SK-N-SH (cell line): ENCODE measurements at regions not wholly inside any gene's neighbourhood (a gene's known extent, or its start where the extent isn't known, plus 50 kb on each side); places are given as distances from the start of the nearest gene placed in this dataset.

Experiments
- GATA2 ChIP-seq: sonication (generic); formaldehyde crosslinking; IDR thresholded peaks from 2 replicates; pipeline ENCODE4 v1.5.0; 2020; ENCODE audit warnings: mild to moderate bottlenecking, missing genetic modification reagents
- RXRA ChIP-seq: IDR thresholded peaks from 2 replicates; pipeline ENCODE4 v1.4.0; 2012; ENCODE audit warnings: low read depth, mild to moderate bottlenecking, borderline replicate concordance
- TF ChIP-seq, protein P1 (sequence below): fragments of 200-600 bp; sonication (generic); IDR thresholded peaks from 2 replicates; pipeline ENCODE4 v1.6.1; 2017; ENCODE audit warnings: antibody characterized with exemption, mild to moderate bottlenecking, moderate library complexity

DNA sequence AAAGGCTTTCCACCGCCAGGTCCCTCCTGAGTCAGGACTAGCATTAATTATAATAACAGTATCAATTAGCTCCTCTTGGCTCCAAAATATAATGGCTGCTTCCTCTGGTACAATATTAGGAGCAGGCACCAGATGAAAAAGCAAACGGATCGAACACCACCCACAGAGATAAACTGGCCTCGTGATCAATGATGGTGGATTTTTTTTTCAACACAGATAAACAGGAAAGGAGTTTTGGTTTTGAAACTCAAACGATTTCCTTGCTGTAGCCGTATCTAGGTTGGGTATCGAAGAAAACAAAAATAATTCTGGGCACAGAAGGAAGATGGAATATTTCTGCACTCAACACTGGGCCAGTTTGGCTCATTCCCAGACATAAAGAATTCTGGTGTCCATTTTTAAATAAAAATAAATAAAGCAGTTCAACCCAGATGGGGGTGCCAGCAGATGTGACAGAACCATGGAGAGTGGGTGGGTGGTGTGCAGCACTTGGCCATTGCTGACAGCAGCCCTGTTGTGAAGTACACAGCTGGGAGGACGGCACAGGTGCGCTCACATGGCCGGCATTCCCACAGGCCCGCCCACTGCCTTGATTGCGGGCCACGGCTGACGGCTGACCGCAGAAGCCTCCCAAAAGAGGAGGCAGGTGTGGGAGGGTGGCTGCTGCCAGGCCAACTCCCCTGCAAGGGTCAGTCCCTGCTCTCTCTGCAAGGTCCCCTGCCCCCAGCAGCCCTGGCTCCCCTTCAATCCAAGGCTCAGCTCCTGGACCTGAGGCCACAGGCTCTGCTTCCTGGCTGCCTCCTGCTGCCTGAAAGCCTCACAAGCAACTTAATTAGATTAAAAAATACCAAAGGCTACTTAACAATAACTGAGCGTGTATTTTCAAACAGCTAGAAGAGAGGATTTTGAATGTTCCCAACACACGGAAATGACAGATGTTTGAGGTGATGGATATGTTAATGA is 351.9 kb upstream of the ID2 start:
- TF ChIP-seq, protein P1, sequence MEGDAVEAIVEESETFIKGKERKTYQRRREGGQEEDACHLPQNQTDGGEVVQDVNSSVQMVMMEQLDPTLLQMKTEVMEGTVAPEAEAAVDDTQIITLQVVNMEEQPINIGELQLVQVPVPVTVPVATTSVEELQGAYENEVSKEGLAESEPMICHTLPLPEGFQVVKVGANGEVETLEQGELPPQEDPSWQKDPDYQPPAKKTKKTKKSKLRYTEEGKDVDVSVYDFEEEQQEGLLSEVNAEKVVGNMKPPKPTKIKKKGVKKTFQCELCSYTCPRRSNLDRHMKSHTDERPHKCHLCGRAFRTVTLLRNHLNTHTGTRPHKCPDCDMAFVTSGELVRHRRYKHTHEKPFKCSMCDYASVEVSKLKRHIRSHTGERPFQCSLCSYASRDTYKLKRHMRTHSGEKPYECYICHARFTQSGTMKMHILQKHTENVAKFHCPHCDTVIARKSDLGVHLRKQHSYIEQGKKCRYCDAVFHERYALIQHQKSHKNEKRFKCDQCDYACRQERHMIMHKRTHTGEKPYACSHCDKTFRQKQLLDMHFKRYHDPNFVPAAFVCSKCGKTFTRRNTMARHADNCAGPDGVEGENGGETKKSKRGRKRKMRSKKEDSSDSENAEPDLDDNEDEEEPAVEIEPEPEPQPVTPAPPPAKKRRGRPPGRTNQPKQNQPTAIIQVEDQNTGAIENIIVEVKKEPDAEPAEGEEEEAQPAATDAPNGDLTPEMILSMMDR = no peak
- TF ChIP-seq GATA2 (CRISPR knock-in tag) = no peak
- TF ChIP-seq RXRA = no peak
